ENCODE measurements at regions not wholly inside any gene's neighbourhood (a gene's known extent, or its start where the extent isn't known, plus 50 kb on each side); places are given as distances from the start of the nearest gene placed in this dataset.

DNA sequence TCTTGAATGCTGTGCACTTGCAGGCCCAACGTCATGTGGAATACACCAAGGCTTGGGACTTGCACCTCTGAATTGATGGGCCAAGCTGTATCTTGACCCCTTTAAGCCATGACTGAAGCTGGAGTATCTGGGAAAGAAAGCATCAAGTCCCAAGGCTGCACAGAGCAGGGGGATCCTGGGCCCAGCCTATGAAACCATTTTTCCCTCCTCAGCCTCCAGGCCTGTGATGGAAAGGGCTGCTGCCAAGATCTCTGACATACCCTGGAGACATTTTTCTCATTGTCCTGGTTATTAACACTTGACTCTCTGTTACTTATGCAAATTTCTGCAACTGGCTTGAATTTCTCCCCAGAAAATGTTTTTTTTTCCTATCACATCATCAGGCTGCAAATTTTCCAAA, 174.0 kb upstream of the SNX2 start:
- no peak for TF ChIP-seq NFRKB (IDR thresholded peaks at IDR 0.05)
- no peak for TF ChIP-seq FOXM1 (IDR thresholded peaks at IDR 0.05; ENCODE audit: borderline replicate concordance)
